WTC11 (cell line): ENCODE measurements at regions not wholly inside any gene's neighbourhood (a gene's known extent, or its start where the extent isn't known, plus 50 kb on each side); places are given as distances from the start of the nearest gene placed in this dataset.

Source experiments
- ATAC-seq: fragments of 200-7000 bp; cut with Tn5 transposase; 2 replicates; pipeline ENCODE4 v1.10.0; 2021; ENCODE audit warnings: mild to moderate bottlenecking, moderate library complexity
- CTCF ChIA-PET: fragments of 300-600 bp; sonication (Branson Sonifier 250); formaldehyde crosslinking; loops from one replicate; lab custom pipeline; 2021; ENCODE audit warnings: antibody characterized with exemption; lab: Charles Lee
- POLR2A ChIA-PET: fragments of 350-600 bp; sonication (Branson Sonifier 250); formaldehyde crosslinking; loops from one replicate; lab custom pipeline; 2021; ENCODE audit warnings: antibody characterized with exemption; lab: Charles Lee
- DNase-seq: peaks from one replicate; pipeline ENCODE4 v3.0.0; 2021; ENCODE audit warnings: low spot score
- H3K27ac Mint-ChIP-seq: 2 replicates; pipeline ENCODE4 v1.8.0; 2021; ENCODE audit warnings: mixed read lengths
- H3K27me3 Mint-ChIP-seq: 2 replicates; pipeline ENCODE4 v1.8.0; 2021; ENCODE audit warnings: low read depth, mild to moderate bottlenecking, moderate library complexity, mixed read lengths
- H3K36me3 Mint-ChIP-seq: 2 replicates; pipeline ENCODE4 v1.8.0; 2021; ENCODE audit warnings: mixed read lengths
- H3K4me1 Mint-ChIP-seq: 2 replicates; pipeline ENCODE4 v1.8.0; 2022; ENCODE audit warnings: mixed read lengths
- H3K4me3 Mint-ChIP-seq: 2 replicates; pipeline ENCODE4 v1.8.0; 2021; ENCODE audit warnings: mild to moderate bottlenecking, moderate library complexity, mixed read lengths
- H3K9me3 Mint-ChIP-seq: 2 replicates; pipeline ENCODE4 v1.8.0; 2021; ENCODE audit warnings: mixed read lengths
- ATF1 ChIP-seq: sonication (generic); formaldehyde crosslinking; IDR thresholded peaks from 2 replicates; pipeline ENCODE4 v1.8.1; 2023; ENCODE audit warnings: mild to moderate bottlenecking, moderate library complexity, missing genetic modification reagents
- EMX1 ChIP-seq: fragments of 250-450 bp; sonication (Bioruptor Pico); IDR thresholded peaks from 2 replicates; pipeline ENCODE4 v1.8.0; 2021; ENCODE audit warnings: mild to moderate bottlenecking
- FOXP1 ChIP-seq: sonication (generic); formaldehyde crosslinking; IDR thresholded peaks from 2 replicates; pipeline ENCODE4 v1.8.0; 2022; ENCODE audit warnings: missing genetic modification reagents, mild to moderate bottlenecking, moderate library complexity, borderline replicate concordance
- GRHL2 ChIP-seq: fragments of 250-450 bp; sonication (Bioruptor Pico); IDR thresholded peaks from 2 replicates; pipeline ENCODE4 v1.8.0; 2022; ENCODE audit warnings: mild to moderate bottlenecking, moderate library complexity; ENCODE audit not compliant: insufficient replicate concordance, severe bottlenecking
- GTF2I ChIP-seq: fragments of 250-450 bp; sonication (Bioruptor Pico); conservative IDR thresholded peaks from 2 replicates; pipeline ENCODE4 v1.4.0; 2021; ENCODE audit warnings: mild to moderate bottlenecking
- JUN ChIP-seq: sonication (generic); formaldehyde crosslinking; IDR thresholded peaks from 2 replicates; pipeline ENCODE4 v1.8.0; 2023; ENCODE audit warnings: mild to moderate bottlenecking, missing genetic modification reagents
- NFATC4 ChIP-seq: fragments of 250-450 bp; sonication (Bioruptor Pico); IDR thresholded peaks from 2 replicates; pipeline ENCODE4 v1.9.0; 2021; ENCODE audit warnings: mild to moderate bottlenecking
- NR3C1 ChIP-seq: sonication (generic); formaldehyde crosslinking; conservative IDR thresholded peaks from 2 replicates; pipeline ENCODE4 v1.8.1; 2023; ENCODE audit warnings: low read depth, mild to moderate bottlenecking, missing genetic modification reagents
- TP53 ChIP-seq: sonication (generic); formaldehyde crosslinking; IDR thresholded peaks from 2 replicates; pipeline ENCODE4 v1.8.1; 2023; ENCODE audit warnings: mild to moderate bottlenecking, missing genetic modification reagents
- ZBTB21 ChIP-seq: sonication (generic); formaldehyde crosslinking; IDR thresholded peaks from 2 replicates; pipeline ENCODE4 v1.8.1; 2023; ENCODE audit warnings: mild to moderate bottlenecking, missing genetic modification reagents, borderline replicate concordance
- ZNF232 ChIP-seq: sonication (generic); formaldehyde crosslinking; IDR thresholded peaks from 2 replicates; pipeline ENCODE4 v1.8.0; 2022; ENCODE audit warnings: mild to moderate bottlenecking, missing genetic modification reagents
- ZNF317 ChIP-seq: sonication (generic); formaldehyde crosslinking; IDR thresholded peaks from 2 replicates; pipeline ENCODE4 v1.8.1; 2023; ENCODE audit warnings: low read depth, mild to moderate bottlenecking, moderate library complexity, missing genetic modification reagents, borderline replicate concordance
- TF ChIP-seq, protein P1 (sequence below): fragments of 250-450 bp; sonication (Bioruptor Pico); IDR thresholded peaks from 2 replicates; pipeline ENCODE4 v1.9.0; 2021; ENCODE audit warnings: mild to moderate bottlenecking
- TF ChIP-seq, protein P2 (sequence below): fragments of 250-450 bp; sonication (Bioruptor Pico); IDR thresholded peaks from 2 replicates; pipeline ENCODE4 v1.9.0; 2021; ENCODE audit warnings: mild to moderate bottlenecking, borderline replicate concordance
- TF ChIP-seq, protein P3 (sequence below): sonication (generic); formaldehyde crosslinking; IDR thresholded peaks from 2 replicates; pipeline ENCODE4 v1.8.1; 2023; ENCODE audit warnings: mild to moderate bottlenecking, missing genetic modification reagents
- TF ChIP-seq, protein P4 (sequence below): sonication (generic); formaldehyde crosslinking; IDR thresholded peaks from 2 replicates; pipeline ENCODE4 v1.8.0; 2023; ENCODE audit warnings: missing genetic modification reagents

DNA sequence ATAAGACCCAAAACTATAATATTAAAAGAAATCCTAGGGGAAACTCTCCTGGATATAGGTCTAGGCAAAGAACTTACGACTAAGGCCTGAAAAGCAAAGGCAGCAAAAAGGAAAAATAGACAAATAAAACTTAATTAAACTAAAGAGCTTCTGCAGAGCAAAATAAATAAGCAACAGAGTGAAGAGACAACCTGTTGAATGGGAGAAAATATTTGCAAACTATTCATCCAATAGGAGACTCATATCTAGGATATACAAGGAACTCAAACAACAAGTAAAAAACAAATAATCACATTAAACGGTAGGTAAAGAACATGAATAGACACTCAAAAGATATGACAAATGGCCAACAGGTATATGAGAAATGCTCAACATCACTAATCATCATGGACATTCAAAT, 318.6 kb downstream of the CSNK1G3 start:
- TF ChIP-seq FOXP1 (no peak), ZNF232 (no peak), ZBTB21 (CRISPR knock-in tag) (no peak), ZNF317 (no peak)
- TF ChIP-seq, all 79 proteins: peak for 0
- ChIA-PET POLR2A (no interaction called here), CTCF (no interaction called here)
- Mint-ChIP-seq H3K4me1 (no peaks in the 10 kb centered on the region), H3K9me3 (peaks cover 9% of the 10 kb centered on the region), H3K27ac (no peak overlapping the region), H3K27me3 (peaks cover 11% of the 10 kb centered on the region), H3K36me3 (no peaks in the 10 kb centered on the region; the same call in 1 of the 2 replicates), H3K4me3 (no peak overlapping the region)
- no peak for ATAC-seq
- DNase-seq = no peak

DNA sequence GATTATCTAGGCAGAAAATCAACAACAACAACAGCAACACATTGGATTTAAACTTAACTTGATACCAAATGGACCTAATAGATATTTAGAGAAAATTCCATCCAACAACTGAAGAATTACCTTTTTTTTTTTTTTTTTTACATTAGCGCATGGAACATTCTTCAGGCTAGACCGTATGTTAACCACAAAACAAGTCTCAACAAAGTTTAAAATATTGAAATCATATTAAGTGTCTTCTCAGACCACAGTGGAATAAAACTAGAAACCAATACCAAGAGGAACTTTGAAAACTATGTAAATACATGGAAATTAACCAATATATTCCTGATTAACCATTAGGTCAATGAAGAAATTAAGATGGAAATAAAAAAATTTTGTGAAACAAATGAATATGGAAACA, 315.8 kb downstream of the CSNK1G3 start:
- 0 out of 2 replicates have a peak, but pooled peaks cover 3% of the 10 kb centered on the region for H3K4me1 Mint-ChIP-seq
- peaks cover 21% of the 10 kb centered on the region for H3K9me3 Mint-ChIP-seq
- H3K27ac Mint-ChIP-seq = no peak overlapping the region
- no peak overlapping the region for H3K4me3 Mint-ChIP-seq
- ATAC-seq = no peak
- ChIA-PET POLR2A (no interaction called here), CTCF (no interaction called here)
- DNase-seq = no peak
- no peak for TF ChIP-seq TP53 (CRISPR knock-in tag)
- no peak for TF ChIP-seq ZNF317
- no peak for TF ChIP-seq ATF1 (CRISPR knock-in tag)
- TF ChIP-seq FOXP1 = no peak
- TF ChIP-seq NFATC4 (CRISPR knock-in tag) = no peak
- TF ChIP-seq, protein P1, sequence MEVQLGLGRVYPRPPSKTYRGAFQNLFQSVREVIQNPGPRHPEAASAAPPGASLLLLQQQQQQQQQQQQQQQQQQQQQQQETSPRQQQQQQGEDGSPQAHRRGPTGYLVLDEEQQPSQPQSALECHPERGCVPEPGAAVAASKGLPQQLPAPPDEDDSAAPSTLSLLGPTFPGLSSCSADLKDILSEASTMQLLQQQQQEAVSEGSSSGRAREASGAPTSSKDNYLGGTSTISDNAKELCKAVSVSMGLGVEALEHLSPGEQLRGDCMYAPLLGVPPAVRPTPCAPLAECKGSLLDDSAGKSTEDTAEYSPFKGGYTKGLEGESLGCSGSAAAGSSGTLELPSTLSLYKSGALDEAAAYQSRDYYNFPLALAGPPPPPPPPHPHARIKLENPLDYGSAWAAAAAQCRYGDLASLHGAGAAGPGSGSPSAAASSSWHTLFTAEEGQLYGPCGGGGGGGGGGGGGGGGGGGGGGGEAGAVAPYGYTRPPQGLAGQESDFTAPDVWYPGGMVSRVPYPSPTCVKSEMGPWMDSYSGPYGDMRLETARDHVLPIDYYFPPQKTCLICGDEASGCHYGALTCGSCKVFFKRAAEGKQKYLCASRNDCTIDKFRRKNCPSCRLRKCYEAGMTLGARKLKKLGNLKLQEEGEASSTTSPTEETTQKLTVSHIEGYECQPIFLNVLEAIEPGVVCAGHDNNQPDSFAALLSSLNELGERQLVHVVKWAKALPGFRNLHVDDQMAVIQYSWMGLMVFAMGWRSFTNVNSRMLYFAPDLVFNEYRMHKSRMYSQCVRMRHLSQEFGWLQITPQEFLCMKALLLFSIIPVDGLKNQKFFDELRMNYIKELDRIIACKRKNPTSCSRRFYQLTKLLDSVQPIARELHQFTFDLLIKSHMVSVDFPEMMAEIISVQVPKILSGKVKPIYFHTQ = no peak
- TF ChIP-seq, protein P2, sequence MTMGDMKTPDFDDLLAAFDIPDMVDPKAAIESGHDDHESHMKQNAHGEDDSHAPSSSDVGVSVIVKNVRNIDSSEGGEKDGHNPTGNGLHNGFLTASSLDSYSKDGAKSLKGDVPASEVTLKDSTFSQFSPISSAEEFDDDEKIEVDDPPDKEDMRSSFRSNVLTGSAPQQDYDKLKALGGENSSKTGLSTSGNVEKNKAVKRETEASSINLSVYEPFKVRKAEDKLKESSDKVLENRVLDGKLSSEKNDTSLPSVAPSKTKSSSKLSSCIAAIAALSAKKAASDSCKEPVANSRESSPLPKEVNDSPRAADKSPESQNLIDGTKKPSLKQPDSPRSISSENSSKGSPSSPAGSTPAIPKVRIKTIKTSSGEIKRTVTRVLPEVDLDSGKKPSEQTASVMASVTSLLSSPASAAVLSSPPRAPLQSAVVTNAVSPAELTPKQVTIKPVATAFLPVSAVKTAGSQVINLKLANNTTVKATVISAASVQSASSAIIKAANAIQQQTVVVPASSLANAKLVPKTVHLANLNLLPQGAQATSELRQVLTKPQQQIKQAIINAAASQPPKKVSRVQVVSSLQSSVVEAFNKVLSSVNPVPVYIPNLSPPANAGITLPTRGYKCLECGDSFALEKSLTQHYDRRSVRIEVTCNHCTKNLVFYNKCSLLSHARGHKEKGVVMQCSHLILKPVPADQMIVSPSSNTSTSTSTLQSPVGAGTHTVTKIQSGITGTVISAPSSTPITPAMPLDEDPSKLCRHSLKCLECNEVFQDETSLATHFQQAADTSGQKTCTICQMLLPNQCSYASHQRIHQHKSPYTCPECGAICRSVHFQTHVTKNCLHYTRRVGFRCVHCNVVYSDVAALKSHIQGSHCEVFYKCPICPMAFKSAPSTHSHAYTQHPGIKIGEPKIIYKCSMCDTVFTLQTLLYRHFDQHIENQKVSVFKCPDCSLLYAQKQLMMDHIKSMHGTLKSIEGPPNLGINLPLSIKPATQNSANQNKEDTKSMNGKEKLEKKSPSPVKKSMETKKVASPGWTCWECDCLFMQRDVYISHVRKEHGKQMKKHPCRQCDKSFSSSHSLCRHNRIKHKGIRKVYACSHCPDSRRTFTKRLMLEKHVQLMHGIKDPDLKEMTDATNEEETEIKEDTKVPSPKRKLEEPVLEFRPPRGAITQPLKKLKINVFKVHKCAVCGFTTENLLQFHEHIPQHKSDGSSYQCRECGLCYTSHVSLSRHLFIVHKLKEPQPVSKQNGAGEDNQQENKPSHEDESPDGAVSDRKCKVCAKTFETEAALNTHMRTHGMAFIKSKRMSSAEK = no peak
- no peak for TF ChIP-seq EMX1 (CRISPR knock-in tag)
- no peak for TF ChIP-seq JUN (CRISPR knock-in tag)
- TF ChIP-seq, protein P3, sequence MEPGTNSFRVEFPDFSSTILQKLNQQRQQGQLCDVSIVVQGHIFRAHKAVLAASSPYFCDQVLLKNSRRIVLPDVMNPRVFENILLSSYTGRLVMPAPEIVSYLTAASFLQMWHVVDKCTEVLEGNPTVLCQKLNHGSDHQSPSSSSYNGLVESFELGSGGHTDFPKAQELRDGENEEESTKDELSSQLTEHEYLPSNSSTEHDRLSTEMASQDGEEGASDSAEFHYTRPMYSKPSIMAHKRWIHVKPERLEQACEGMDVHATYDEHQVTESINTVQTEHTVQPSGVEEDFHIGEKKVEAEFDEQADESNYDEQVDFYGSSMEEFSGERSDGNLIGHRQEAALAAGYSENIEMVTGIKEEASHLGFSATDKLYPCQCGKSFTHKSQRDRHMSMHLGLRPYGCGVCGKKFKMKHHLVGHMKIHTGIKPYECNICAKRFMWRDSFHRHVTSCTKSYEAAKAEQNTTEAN = no peak
- no peak for TF ChIP-seq GTF2I
- TF ChIP-seq GRHL2 (CRISPR knock-in tag) = no peak
- TF ChIP-seq, protein P4, sequence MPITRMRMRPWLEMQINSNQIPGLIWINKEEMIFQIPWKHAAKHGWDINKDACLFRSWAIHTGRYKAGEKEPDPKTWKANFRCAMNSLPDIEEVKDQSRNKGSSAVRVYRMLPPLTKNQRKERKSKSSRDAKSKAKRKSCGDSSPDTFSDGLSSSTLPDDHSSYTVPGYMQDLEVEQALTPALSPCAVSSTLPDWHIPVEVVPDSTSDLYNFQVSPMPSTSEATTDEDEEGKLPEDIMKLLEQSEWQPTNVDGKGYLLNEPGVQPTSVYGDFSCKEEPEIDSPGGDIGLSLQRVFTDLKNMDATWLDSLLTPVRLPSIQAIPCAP (CRISPR knock-in tag) = no peak
- no peak for TF ChIP-seq NR3C1 (CRISPR knock-in tag)
- H3K36me3 Mint-ChIP-seq = peaks cover 8% of the 10 kb centered on the region
- no peaks in the 10 kb centered on the region for H3K27me3 Mint-ChIP-seq
